GM21619 (cell line): ENCODE measurements at regions not wholly inside any gene's neighbourhood (a gene's known extent, or its start where the extent isn't known, plus 50 kb on each side); places are given as distances from the start of the nearest gene placed in this dataset.
"Not testable (repeated sequence)": the region's sequence is repeated elsewhere in the genome, so short reads cannot be mapped to it uniquely, and the experiment has no call there.

Experiments
- ATAC-seq: cut with Tn5 transposase; IDR thresholded peaks from one replicate; pipeline ENCODE4 v1.9.1; 2021; ENCODE audit not compliant: unreplicated experiment

GRCh38 chr21:16113052-16113715 is 383.4 kb downstream of the USP25 start:
- no peak for ATAC-seq

GRCh38 chr21:16115461-16115860 is 385.7 kb downstream of the USP25 start:
- ATAC-seq: no peak

DNA sequence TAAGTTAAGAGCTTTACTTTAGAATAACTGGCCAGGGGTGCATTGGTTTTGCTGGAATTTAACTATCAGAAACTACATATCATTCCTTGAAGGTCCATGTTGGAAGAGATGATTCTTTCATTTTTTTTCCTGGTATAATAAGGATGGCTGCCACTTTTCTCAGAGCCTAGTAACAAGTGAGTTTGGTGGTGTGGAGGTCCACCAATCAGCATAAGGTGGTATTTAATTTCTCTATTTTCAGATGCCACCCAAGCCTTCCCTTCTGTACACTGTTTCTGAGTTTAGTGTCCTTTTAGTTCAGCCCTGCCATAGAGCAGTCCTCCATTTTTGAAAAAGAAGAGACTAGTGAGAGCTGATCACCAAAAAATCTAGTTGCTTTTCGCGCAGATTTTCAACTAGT is 386.3 kb downstream of the USP25 start:
- ATAC-seq: no peak

GRCh38 chr21:16116798-16117197 is 387.0 kb downstream of the USP25 start:
- no peak for ATAC-seq

GRCh38 chr21:16117331-16117730 is 387.5 kb downstream of the USP25 start:
- no peak for ATAC-seq

GRCh38 chr21:16117851-16118590 is 388.2 kb downstream of the USP25 start:
- no peak for ATAC-seq

DNA sequence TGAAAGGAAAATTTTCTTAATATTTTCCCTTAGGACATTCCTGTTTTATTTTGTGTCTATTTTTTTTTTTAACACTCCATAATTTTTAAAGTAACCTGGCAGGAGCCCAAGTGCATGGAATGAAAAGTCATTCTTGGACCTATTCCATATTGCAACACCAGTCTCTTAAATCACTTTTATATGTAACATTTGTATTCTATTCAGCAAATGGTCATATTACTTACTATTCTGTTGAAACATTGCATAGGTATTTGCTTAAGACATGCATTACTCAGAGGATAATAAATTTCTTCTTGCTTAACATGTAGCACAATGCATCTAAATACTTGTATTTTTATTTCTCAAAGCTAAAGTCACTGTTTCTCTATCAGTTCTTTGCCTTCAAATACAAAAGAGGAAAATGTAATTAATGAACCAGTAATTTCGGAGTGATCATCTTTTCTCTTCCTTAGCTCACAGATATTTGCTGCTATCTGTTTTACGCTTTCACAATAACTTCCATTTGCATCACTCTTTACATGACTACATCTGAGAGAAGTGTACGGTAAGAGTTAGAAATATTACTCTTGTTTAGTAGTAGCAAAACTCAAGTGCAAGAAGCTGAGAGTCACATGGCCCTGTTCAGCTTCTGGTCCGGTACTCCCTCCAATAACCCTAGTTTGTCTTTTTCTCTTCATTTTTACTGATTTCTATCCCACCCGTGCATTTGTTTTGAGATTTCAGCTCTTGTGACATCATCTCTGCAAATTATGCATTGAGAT is 394.8 kb downstream of the USP25 start:
- ATAC-seq: no peak

DNA sequence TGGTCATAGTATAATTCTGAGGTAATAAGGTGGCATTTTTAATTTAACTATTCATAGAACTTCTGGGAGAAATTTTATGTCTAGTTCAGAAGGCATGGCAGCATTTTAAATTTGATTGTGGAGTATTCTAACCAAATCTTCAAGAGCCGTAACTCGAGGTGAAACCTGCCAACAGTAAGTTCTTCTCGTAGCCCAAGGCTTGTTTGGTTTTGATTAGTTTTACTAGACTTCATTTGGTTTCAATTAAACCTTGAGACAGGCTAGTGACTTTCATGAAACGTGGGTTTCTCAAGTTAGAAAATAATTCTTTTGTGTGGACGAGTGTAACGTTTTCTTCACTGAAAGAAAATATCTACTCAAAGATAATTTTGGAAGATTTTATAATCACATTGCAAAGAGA is 395.5 kb downstream of the USP25 start:
- no peak for ATAC-seq

GRCh38 chr21:16132453-16132852 is 402.7 kb downstream of the USP25 start:
- ATAC-seq: not testable (repeated sequence)

- ATAC-seq: no peak
These were observed 403.5 kb downstream of the USP25 start for GRCh38 chr21:16133248-16133647.

GRCh38 chr21:16134134-16134533 is 404.4 kb downstream of the USP25 start:
- ATAC-seq: no peak

DNA sequence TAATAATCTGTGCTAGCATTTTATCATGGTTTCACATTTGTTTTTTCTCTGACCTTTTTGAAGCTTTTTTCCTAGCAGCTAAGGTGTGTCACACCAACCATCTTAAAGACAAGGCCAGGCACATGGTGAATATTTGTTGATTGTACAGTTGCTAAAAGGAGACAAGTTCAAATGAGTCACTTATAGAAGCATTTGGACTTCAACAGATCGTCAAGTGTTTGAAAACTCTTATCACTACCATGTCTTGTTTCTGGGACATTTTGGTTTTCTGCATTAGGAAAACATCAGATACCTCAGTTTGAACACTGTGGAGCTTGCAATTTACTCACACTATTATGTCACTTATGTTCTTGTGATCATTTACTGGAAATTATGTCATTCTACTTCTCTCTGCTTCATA is 407.3 kb downstream of the USP25 start:
- no peak for ATAC-seq

- no peak for ATAC-seq
These were observed 415.3 kb downstream of the USP25 start for GRCh38 chr21:16145052-16145451.

GRCh38 chr21:16145479-16145878 is 415.7 kb downstream of the USP25 start:
- ATAC-seq: no peak

DNA sequence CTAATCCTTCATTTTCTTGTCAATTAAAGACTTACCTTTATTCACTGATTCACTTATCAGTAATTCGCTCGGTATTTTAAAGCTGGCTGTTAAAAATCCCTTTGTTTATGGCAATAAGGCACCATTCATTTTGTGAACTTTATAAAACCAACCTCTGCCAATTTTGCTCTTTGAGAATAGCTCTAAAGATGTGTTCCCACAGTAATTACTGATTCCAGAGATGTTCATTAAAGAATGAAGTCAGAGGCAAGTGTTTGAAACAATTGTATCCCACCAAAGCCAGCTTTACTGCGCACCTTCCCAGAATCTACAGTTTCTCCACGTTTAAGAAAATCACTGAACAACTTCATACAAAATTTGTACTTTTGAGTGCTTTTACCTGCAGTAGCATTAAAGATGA is 424.5 kb downstream of the USP25 start:
- no peak for ATAC-seq

DNA sequence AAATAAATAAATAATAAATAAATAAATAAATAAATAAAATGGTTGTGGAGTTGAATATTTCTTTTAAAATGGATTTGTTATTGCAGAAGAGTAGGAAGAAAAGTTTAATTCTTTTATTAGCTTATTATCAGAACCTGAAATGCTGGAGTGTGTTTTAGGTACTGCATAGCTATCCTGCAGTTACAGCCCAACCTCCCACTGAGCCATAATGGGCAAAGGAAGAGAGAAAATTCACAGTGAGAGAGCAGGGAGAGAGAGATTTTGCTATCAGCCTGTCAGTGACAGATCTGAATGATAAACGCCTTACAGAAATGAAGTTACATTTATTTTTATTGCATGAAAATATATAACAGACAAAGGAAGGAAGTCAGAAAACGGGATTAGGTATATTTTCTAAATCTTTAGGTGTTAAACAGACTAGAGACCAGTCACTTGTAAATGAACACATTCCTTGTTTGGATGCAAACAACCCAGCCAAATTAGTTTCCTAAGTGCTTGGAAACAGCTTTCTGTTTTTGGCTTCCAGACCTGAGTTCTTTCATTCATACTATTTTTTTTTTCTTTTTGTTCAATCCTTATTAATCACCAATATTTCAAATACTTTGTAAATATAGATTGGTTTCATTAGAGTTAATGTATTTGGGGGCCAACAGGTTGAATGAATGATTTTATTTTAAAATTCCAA is 425.3 kb downstream of the USP25 start:
- no peak for ATAC-seq

GRCh38 chr21:16156841-16157489 is 427.2 kb downstream of the USP25 start:
- ATAC-seq: no peak

DNA sequence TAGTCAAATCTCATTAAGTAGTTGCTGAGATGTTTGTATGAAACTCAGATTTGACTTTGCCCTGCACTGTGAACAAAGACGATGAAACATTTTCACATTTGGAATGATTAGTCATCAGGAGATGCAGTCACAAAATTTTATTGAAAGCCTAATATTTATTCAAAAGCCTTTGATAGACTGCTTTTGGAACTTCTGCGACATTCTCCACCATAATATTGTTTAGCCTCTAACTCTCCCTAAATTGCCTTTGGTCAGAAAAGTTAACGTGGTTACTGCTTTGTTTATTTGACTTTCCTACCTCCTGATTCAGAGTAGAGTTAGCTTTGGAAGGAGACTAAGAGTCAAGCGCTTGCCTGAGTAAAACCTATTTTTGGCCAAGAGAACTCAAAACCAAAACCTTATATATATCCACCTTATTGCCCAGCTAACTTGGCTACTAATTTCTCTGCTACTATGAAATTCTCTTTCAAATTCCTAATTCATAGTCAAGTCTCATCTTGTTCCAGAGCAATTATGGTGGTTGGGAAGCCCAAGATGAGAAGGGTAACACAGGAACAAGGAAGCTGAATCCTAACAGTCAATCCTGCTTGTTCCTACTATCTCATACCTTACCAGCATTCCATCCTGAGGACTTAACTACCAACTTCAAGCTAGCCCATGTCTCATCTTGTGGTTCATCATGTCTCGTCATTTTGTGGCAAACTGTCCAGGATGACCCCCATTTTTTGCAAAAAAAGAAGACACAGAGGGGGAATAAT is 429.6 kb downstream of the USP25 start:
- no peak for ATAC-seq

DNA sequence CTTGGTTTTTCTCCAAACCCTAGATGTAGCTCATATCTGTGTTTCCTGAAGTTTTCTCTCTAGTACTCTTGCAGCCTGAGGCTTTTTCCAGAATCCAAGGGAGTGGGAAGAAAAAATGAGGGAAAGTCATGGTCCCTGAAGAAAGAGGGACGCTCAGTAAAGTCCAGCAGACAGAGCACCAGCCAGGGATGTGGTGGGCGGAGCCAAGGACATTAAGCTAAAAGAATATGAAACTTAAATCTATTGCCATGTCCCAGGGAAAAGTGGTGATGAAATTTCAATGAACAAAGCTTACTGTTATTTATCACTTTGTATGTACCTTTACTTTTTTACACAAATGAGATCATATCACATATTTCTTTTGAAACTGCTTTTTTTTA is 430.2 kb downstream of the USP25 start:
- ATAC-seq: no peak

- ATAC-seq: no peak
These were observed 433.2 kb downstream of the USP25 start for GRCh38 chr21:16162953-16163352.
